ENCODE measurements at regions not wholly inside any gene's neighbourhood (a gene's known extent, or its start where the extent isn't known, plus 50 kb on each side); places are given as distances from the start of the nearest gene placed in this dataset.

- no peak for DNase-seq (ENCODE audit: low spot score)
Observed at GRCh38 chr5:123763201-123763600, 251.2 kb downstream of the CSNK1G3 start.

DNA sequence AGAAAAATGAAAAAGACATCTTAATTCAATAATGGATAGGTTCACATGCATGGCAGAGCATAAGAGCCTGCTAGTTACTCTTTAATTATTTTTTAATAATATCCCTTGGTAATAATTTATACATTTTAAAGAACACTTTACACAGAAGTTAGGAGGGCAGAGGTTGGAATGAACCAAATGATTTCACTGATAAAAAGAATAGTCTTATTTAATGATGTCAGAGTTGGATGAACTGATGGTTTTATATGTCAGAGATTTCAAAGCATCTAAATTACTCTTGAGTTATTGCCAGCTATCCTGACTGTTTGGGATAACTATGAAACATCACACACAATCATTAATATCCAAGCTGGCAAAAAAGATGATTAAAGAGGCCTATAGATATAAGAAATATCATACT, 244.8 kb downstream of the CSNK1G3 start:
- DNase-seq (ENCODE audit: low spot score), result no peak

GRCh38 chr5:123756318-123756665, 244.3 kb downstream of the CSNK1G3 start:
- DNase-seq (ENCODE audit: low spot score), result no peak

DNA sequence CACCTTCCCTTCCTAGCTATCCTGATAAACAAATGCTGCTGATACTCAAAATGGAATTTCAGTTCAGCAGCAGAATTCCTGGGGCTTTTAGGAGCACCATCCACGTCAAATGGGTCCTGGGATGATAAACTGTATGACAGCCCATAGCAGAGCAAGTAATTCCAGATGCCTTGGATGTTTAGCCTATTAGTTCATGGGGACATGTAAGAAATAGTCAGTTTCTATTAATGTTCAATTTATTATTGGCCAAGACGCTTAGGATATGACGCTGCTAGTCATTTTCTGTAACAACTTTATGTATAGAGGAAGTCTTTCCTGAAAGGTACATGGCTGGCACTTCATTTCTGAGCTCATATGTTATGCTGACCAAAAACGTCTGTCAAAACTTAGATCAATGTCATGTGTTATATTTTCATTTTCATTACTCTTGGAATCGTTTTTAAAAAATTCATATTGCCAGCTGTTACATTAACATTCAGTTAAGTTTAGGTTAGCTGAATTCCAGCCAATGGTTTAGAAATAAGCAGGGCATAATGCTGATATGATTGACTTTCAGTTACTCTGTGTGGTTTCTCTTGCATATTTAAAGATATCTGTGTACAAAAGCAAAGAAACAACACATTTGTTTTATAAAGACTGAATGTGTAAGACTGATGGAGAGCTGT, 243.8 kb downstream of the CSNK1G3 start:
- peak; percentile 32 for DNase-seq (ENCODE audit: low spot score)

- peak; percentile 53 for DNase-seq (ENCODE audit: low spot score)
Observed at GRCh38 chr5:123754908-123755307, 242.9 kb downstream of the CSNK1G3 start.

- DNase-seq (ENCODE audit: low spot score), result peak; percentile 51
Observed at GRCh38 chr5:123753937-123754891, 242.2 kb downstream of the CSNK1G3 start.

DNA sequence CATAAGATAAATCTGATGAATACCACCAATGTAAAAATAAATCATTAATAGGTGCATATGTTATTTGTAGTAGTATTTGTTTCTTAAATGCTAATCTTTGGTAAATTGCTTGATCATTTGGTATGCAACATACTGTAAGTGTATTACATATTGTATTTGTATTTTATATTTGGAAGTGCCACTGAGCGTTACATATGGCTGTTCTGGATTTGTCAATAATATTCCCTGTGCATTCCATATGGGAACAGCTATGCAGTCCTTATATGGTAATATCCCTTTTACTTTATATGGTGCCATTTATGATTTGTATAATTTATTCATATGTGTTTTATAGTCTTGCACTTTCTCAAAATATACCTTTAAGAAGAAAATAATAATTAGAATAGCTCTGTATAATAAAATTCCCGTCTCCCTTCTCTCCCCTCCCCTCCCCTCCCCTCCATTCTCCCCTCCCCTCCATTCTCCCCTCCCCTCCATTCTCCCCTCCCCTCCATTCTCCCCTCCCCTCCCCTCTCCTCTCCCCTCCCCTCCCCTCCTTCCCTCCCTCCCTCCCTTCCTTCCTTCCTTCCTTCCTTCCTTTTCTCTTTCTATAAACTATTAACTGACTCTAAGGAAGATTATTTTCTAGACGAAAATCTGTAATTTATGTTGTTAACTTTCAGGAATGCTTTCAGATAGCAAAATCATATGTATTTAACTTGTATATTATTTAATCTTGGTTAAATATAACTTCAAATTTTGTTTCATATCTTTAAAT, 241.4 kb downstream of the CSNK1G3 start:
- no peak for DNase-seq (ENCODE audit: low spot score)

- DNase-seq (ENCODE audit: low spot score), result peak; percentile 5
Observed at GRCh38 chr5:123752552-123753179, 240.7 kb downstream of the CSNK1G3 start.

DNA sequence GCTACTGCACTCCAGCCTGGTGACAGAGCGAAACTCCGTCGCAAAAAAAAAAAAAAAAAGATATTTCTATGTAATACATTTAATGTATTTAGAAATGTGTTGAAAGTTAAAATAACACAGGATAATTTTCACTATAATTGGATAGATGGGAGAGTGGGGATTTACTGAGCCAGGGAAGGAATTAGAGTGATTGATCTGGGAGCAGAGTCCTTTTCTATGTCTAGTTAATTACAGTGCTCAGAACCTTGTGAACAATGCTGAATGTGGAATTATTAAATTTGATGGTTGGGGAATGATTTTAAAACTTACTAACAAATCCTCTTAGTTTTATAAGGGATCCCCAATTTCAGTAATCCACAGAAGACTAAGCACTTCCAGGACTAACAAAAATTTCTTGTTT, 239.7 kb downstream of the CSNK1G3 start:
- DNase-seq (ENCODE audit: low spot score), result no peak

- no peak for DNase-seq (ENCODE audit: low spot score)
Observed at GRCh38 chr5:123748239-123748638, 236.3 kb downstream of the CSNK1G3 start.

- DNase-seq (ENCODE audit: low spot score), result no peak
Observed at GRCh38 chr5:123746683-123747360, 234.8 kb downstream of the CSNK1G3 start.

GRCh38 chr5:123743990-123744583, 232.1 kb downstream of the CSNK1G3 start:
- no peak for DNase-seq (ENCODE audit: low spot score)

DNA sequence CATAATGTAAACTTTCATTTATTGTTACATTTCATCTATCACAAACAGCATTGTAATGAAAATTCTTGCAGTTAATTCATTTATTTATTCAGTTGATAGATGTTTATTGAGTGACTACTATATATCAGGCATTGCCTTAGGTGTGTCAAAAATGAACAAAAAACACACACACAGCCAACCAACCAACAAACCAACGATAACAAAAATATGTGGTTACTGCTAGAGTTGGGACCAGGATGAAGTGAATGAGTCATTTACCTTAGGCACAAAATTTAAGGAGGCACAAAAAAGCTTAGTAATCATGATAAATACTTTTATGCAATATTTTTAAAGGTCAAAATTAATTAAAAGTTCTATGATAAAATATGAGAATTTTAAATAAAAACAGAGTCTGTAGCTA, 223.4 kb downstream of the CSNK1G3 start:
- DNase-seq (ENCODE audit: low spot score), result no peak

DNA sequence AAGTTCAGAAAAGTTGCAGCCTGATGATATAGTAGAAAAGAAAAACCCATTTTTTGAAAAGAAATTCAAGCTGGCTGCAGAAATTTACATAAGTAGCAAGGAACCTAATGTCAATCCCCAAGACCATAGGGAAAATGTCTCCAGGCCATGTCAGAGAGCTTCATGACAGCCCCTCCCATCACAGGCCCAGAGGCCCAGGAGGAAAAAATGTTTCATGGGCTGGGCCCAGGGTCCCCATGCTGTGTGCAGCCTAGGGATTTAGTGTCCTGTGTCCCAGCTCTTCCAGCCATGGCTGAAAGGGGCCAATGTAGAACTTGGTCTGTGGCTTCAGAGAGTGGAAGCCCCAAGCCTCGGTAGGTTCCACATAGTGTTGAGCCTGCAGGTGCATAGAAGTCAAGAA, 220.3 kb downstream of the CSNK1G3 start:
- no peak for DNase-seq (ENCODE audit: low spot score)

DNA sequence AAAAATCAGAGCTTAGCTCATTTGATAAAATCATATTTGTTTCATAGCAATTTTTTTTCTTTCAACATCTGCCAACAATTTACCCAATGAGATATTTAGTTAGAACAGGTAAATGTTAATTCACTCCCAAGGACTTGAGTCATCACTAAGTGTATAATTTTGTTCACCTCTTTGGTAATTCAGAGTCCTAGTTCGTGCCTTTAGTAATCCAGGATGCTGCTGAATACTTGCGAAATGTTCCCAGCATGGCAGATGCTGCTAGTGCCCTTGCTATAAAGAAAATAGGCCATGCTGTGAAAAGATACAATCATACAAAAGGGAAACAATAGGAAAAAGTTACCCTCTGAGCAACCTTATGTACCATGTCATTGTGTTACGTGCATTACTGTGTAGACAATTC, 210.5 kb downstream of the CSNK1G3 start:
- no peak for DNase-seq (ENCODE audit: low spot score)

GRCh38 chr5:123721675-123722276, 209.8 kb downstream of the CSNK1G3 start:
- DNase-seq (ENCODE audit: low spot score), result no peak

- DNase-seq (ENCODE audit: low spot score), result no peak
Observed at GRCh38 chr5:123720955-123721354, 209.0 kb downstream of the CSNK1G3 start.

- DNase-seq (ENCODE audit: low spot score), result no peak
Observed at GRCh38 chr5:123720339-123720738, 208.4 kb downstream of the CSNK1G3 start.

DNA sequence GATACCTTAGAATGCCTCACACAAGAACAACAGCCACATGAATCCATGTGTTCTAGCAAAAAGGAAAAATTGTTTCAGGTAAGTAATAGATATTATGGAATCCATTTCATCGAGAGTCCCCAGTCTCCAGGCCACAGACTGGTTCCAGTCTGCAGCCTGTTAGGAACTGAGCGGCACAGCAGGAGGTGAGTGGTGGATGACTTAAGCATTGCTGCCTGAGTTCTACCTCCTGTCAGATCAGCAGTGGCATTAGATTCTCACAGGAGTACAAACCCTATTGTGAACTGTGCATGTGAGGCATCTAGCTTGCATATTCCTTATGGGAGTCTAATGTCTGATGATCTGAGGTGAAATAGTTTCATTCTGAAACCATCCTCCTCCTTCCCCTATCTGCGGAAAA, 207.0 kb downstream of the CSNK1G3 start:
- DNase-seq (ENCODE audit: low spot score), result no peak

- no peak for DNase-seq (ENCODE audit: low spot score)
Observed at GRCh38 chr5:123718238-123718637, 206.3 kb downstream of the CSNK1G3 start.

DNA sequence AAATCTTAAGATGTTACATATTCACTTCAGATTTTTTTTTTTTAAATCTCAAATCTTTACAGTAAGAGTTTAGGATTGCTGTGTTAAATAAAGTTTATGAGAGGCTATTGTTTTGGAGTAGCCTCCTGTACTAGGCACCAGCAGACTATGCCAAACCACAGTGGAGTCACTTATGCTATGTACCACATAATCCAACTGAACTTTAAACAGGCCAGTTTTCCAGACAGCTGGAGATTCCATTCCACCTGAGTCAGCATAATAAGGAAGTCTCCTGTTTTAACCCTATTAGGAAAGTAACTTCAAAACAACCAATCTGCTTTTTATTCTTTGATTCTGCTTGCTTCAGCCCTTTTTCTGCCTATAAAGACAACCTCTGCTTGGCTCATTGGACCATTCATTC, 205.2 kb downstream of the CSNK1G3 start:
- no peak for DNase-seq (ENCODE audit: low spot score)
